ENCODE measurements at regions not wholly inside any gene's neighbourhood (a gene's known extent, or its start where the extent isn't known, plus 50 kb on each side); places are given as distances from the start of the nearest gene placed in this dataset.

- CTCF ChIA-PET, result no interaction called here
- TF ChIP-seq LEF1 (IDR thresholded peaks at IDR 0.05; ENCODE audit: borderline replicate concordance), result no peak
- TF ChIP-seq ZNF384 (IDR thresholded peaks at IDR 0.05), result no peak
- no peak for TF ChIP-seq ARNT (IDR thresholded peaks at IDR 0.05)
- TF ChIP-seq NFRKB (IDR thresholded peaks at IDR 0.05), result no peak
- TF ChIP-seq CTBP1 (IDR thresholded peaks at IDR 0.05; ENCODE audit: borderline replicate concordance), result no peak
- no peak for TF ChIP-seq FOXM1 (IDR thresholded peaks at IDR 0.05; ENCODE audit: borderline replicate concordance)
- TF ChIP-seq FOXA1 (IDR thresholded peaks at IDR 0.05), result no peak
- POLR2A ChIA-PET, result no interaction called here
Observed at GRCh38 chr13:37344056-37344455, 238.6 kb upstream of the CSNK1A1L start.

GRCh38 chr13:37342205-37342604, 236.7 kb upstream of the CSNK1A1L start:
- ChIA-PET POLR2A (no interaction called here), CTCF (no interaction called here)
- DNase-seq (ENCODE audit: extremely low spot score), result no peak
- TF ChIP-seq FOXM1 (IDR thresholded peaks at IDR 0.05; ENCODE audit: borderline replicate concordance) (no peak), BHLHE40 (IDR thresholded peaks at IDR 0.05; ENCODE audit: borderline replicate concordance) (no peak), LEF1 (IDR thresholded peaks at IDR 0.05; ENCODE audit: borderline replicate concordance) (no peak), PKNOX1 (IDR thresholded peaks at IDR 0.05) (no peak), SUZ12 (IDR thresholded peaks at IDR 0.05) (no peak), TARDBP (IDR thresholded peaks at IDR 0.05) (no peak), FOXA1 (IDR thresholded peaks at IDR 0.05) (no peak)

More at GRCh38 chr13:37344056-37344455, 238.6 kb upstream of the CSNK1A1L start:
- DNase-seq (ENCODE audit: extremely low spot score), result no peak

- CTCF ChIA-PET, result no interaction called here
- DNase-seq (ENCODE audit: extremely low spot score), result no peak
- TF ChIP-seq FOXM1 (IDR thresholded peaks at IDR 0.05; ENCODE audit: borderline replicate concordance), result no peak
- no peak for TF ChIP-seq ELF4 (IDR thresholded peaks at IDR 0.05)
- TF ChIP-seq BHLHE40 (IDR thresholded peaks at IDR 0.05; ENCODE audit: borderline replicate concordance), result no peak
- no peak for TF ChIP-seq CTBP1 (IDR thresholded peaks at IDR 0.05; ENCODE audit: borderline replicate concordance)
- no peak for TF ChIP-seq FOXA1 (IDR thresholded peaks at IDR 0.05)
- no peak for TF ChIP-seq LEF1 (IDR thresholded peaks at IDR 0.05; ENCODE audit: borderline replicate concordance)
- TF ChIP-seq L3MBTL2 (conservative IDR thresholded peaks at IDR 0.05), result no peak
- TF ChIP-seq TARDBP (IDR thresholded peaks at IDR 0.05), result no peak
- no peak for TF ChIP-seq ZNF384 (IDR thresholded peaks at IDR 0.05)
- TF ChIP-seq HDGF (IDR thresholded peaks at IDR 0.05; ENCODE audit: borderline replicate concordance), result no peak
- TF ChIP-seq PKNOX1 (IDR thresholded peaks at IDR 0.05), result no peak
- TF ChIP-seq SP1 (IDR thresholded peaks at IDR 0.05), result no peak
- no peak for TF ChIP-seq SUZ12 (IDR thresholded peaks at IDR 0.05)
- TF ChIP-seq NFRKB (IDR thresholded peaks at IDR 0.05), result no peak
- no peak for TF ChIP-seq FOXK2 (IDR thresholded peaks at IDR 0.05)
- TF ChIP-seq ARNT (IDR thresholded peaks at IDR 0.05), result no peak
- POLR2A ChIA-PET, result no interaction called here
Observed at GRCh38 chr13:37340901-37341670, 235.6 kb upstream of the CSNK1A1L start.

- ChIA-PET POLR2A (no interaction called here), CTCF (no interaction called here)
- TF ChIP-seq SUZ12 (IDR thresholded peaks at IDR 0.05) (no peak), PKNOX1 (IDR thresholded peaks at IDR 0.05) (no peak), FOXA1 (IDR thresholded peaks at IDR 0.05) (no peak), ARNT (IDR thresholded peaks at IDR 0.05) (no peak)
- no peak for DNase-seq (ENCODE audit: extremely low spot score)
Observed at GRCh38 chr13:37339386-37339735, 233.9 kb upstream of the CSNK1A1L start.

- DNase-seq (ENCODE audit: extremely low spot score), result no peak
- POLR2A ChIA-PET, result no interaction called here
- CTCF ChIA-PET, result no interaction called here
- TF ChIP-seq TARDBP (IDR thresholded peaks at IDR 0.05) (no peak), CTBP1 (IDR thresholded peaks at IDR 0.05; ENCODE audit: borderline replicate concordance) (no peak), FOXA1 (IDR thresholded peaks at IDR 0.05) (no peak), ZNF384 (IDR thresholded peaks at IDR 0.05) (no peak), ELF4 (IDR thresholded peaks at IDR 0.05) (no peak), BHLHE40 (IDR thresholded peaks at IDR 0.05; ENCODE audit: borderline replicate concordance) (no peak), HDGF (IDR thresholded peaks at IDR 0.05; ENCODE audit: borderline replicate concordance) (no peak), SUZ12 (IDR thresholded peaks at IDR 0.05) (no peak), LEF1 (IDR thresholded peaks at IDR 0.05; ENCODE audit: borderline replicate concordance) (no peak), ARNT (IDR thresholded peaks at IDR 0.05) (no peak), PKNOX1 (IDR thresholded peaks at IDR 0.05) (no peak), SP1 (IDR thresholded peaks at IDR 0.05) (no peak), FOXM1 (IDR thresholded peaks at IDR 0.05; ENCODE audit: borderline replicate concordance) (no peak), NFRKB (IDR thresholded peaks at IDR 0.05) (no peak), FOXK2 (IDR thresholded peaks at IDR 0.05) (no peak), L3MBTL2 (conservative IDR thresholded peaks at IDR 0.05) (no peak)
Observed at GRCh38 chr13:37338726-37339385, 233.4 kb upstream of the CSNK1A1L start.

GRCh38 chr13:37326334-37326733, 220.9 kb upstream of the CSNK1A1L start:
- no peak for DNase-seq (ENCODE audit: extremely low spot score)
- ChIA-PET CTCF (no interaction called here), POLR2A (no interaction called here)
- no peak for TF ChIP-seq ZNF384 (IDR thresholded peaks at IDR 0.05)
- TF ChIP-seq NFRKB (IDR thresholded peaks at IDR 0.05), result no peak
- TF ChIP-seq CTBP1 (IDR thresholded peaks at IDR 0.05; ENCODE audit: borderline replicate concordance), result no peak
- no peak for TF ChIP-seq BHLHE40 (IDR thresholded peaks at IDR 0.05; ENCODE audit: borderline replicate concordance)
- TF ChIP-seq FOXK2 (IDR thresholded peaks at IDR 0.05), result no peak
- no peak for TF ChIP-seq PKNOX1 (IDR thresholded peaks at IDR 0.05)
- no peak for TF ChIP-seq FOXM1 (IDR thresholded peaks at IDR 0.05; ENCODE audit: borderline replicate concordance)
- no peak for TF ChIP-seq ARNT (IDR thresholded peaks at IDR 0.05)
- TF ChIP-seq HDGF (IDR thresholded peaks at IDR 0.05; ENCODE audit: borderline replicate concordance), result no peak
- no peak for TF ChIP-seq LEF1 (IDR thresholded peaks at IDR 0.05; ENCODE audit: borderline replicate concordance)
- no peak for TF ChIP-seq ELF4 (IDR thresholded peaks at IDR 0.05)
- no peak for TF ChIP-seq TARDBP (IDR thresholded peaks at IDR 0.05)
- no peak for TF ChIP-seq SP1 (IDR thresholded peaks at IDR 0.05)
- no peak for TF ChIP-seq L3MBTL2 (conservative IDR thresholded peaks at IDR 0.05)
- no peak for TF ChIP-seq FOXA1 (IDR thresholded peaks at IDR 0.05)
- TF ChIP-seq SUZ12 (IDR thresholded peaks at IDR 0.05), result no peak

Measured in HEK293T (cell line).